HepG2 (cell line): ENCODE measurements at regions not wholly inside any gene's neighbourhood (a gene's known extent, or its start where the extent isn't known, plus 50 kb on each side); places are given as distances from the start of the nearest gene placed in this dataset.

Experiments used
- ATAC-seq: fragments of 200-7000 bp; cut with Tn5 transposase; 3 replicates; pipeline ENCODE4 v1.9.1; 2020; ENCODE audit warnings: mild to moderate bottlenecking, moderate library complexity
- BruUV-seq: library from RNA; stranded (reverse); fragments of 400-500 nt; replicated peaks from 2 replicates; lab custom pipeline; 2021; lab: Mats Ljungman, UMichigan
- CTCF ChIA-PET: fragments of 300-600 bp; formaldehyde crosslinking; extraction: SDS; loops from one replicate; lab custom pipeline; 2021; ENCODE audit warnings: low total read pairs, inconsistent platforms, low intra/inter-chr PET ratio; lab: Yijun Ruan, JAX
- POLR2A ChIA-PET: fragments of 350-600 bp; sonication (Branson Sonifier 250); formaldehyde crosslinking; loops from one replicate; lab custom pipeline; 2020; ENCODE audit warnings: antibody characterized with exemption, inconsistent platforms; lab: Yijun Ruan, JAX
- DNase-seq: peaks from one replicate; pipeline ENCODE4 v3.0.0-alpha.2; 2015; ENCODE audit warnings: low spot score
- FAIRE-seq: peaks from 3 replicates; lab custom pipeline; 2011; peaks lifted over from hg19 to GRCh38; lab: Jason Lieb, UNC
- H2AFZ ChIP-seq: one replicate; pipeline ENCODE4 v1.6.1; 2011; ENCODE audit warnings: low read length, inconsistent platforms
- H3K27ac ChIP-seq: fragments of 300-600 bp; 3 replicates; pipeline ENCODE4 v1.8.0; 2011; ENCODE audit warnings: mixed run types, mild to moderate bottlenecking, mixed read lengths, low read length, inconsistent platforms; ENCODE audit not compliant: insufficient read depth; ENCODE audit errors: extremely low read length
- H3K27me3 ChIP-seq, 2 experiments: fragments of 200-600 bp in 1 of 2; 2 replicates in 1 of 2; 3 replicates in 1 of 2; pipeline versions ENCODE4 v1.6.0 to v1.8.0; 2011; ENCODE audit warnings: low read length in 2 of 2, mild to moderate bottlenecking in 2 of 2, moderate library complexity in 2 of 2, inconsistent platforms in 1 of 2; ENCODE audit not compliant: insufficient read depth in 2 of 2, control insufficient read depth in 1 of 2
- H3K36me3 ChIP-seq, 2 experiments: fragments of 200-600 bp in 1 of 2; replicated peaks in 1 of 2; 2 replicates in 1 of 2; 3 replicates in 1 of 2; pipeline versions ENCODE4 v1.5.1 to v1.8.0; 2011; ENCODE audit warnings: low read length in 2 of 2, inconsistent platforms in 1 of 2; ENCODE audit not compliant: insufficient read depth in 2 of 2, control insufficient read depth in 1 of 2
- H3K4me1 ChIP-seq: 2 replicates; pipeline ENCODE4 v1.5.1; 2012; ENCODE audit warnings: low read length, inconsistent platforms; ENCODE audit not compliant: insufficient read depth
- H3K4me2 ChIP-seq: 2 replicates; pipeline ENCODE4 v1.6.0; 2011; ENCODE audit warnings: low read depth, low read length, inconsistent platforms
- H3K4me3 ChIP-seq, 3 experiments: fragments of 200-600 bp in 1 of 3; sonication (generic), shearing (Covaris generic) in 1 of 3; replicated peaks in 1 of 3; 2 replicates each; pipeline ENCODE4 v1.5.1; 2011 to 2016; ENCODE audit warnings: low read length in 3 of 3, inconsistent platforms in 2 of 3, low read depth in 2 of 3, mild to moderate bottlenecking in 2 of 3, control low read depth in 1 of 3, mixed read lengths in 1 of 3; ENCODE audit not compliant: insufficient read depth in 1 of 3
- H3K79me2 ChIP-seq: one replicate; pipeline ENCODE4 v1.6.1; 2011; ENCODE audit warnings: low read length, inconsistent platforms; ENCODE audit not compliant: insufficient read depth
- H3K9ac ChIP-seq: 2 replicates; pipeline ENCODE4 v1.6.0; 2011; ENCODE audit warnings: mild to moderate bottlenecking, low read depth, low read length, inconsistent platforms; ENCODE audit not compliant: insufficient read depth
- H3K9me3 ChIP-seq: 2 replicates; pipeline ENCODE4 v1.5.1; 2012; ENCODE audit warnings: mild to moderate bottlenecking, low read length
- H4K20me1 ChIP-seq: 2 replicates; pipeline ENCODE4 v1.6.0; 2011; ENCODE audit warnings: inconsistent platforms, mild to moderate bottlenecking, low read length, moderate library complexity; ENCODE audit not compliant: insufficient read depth
- ARHGAP35 ChIP-seq: sonication (generic); formaldehyde crosslinking; IDR thresholded peaks from 2 replicates; pipeline ENCODE4 v1.9.0; 2022; ENCODE audit warnings: mild to moderate bottlenecking, inconsistent platforms, moderate library complexity, missing genetic modification reagents, borderline replicate concordance
- ARNTL ChIP-seq: sonication (generic); formaldehyde crosslinking; IDR thresholded peaks from 2 replicates; pipeline ENCODE4 v1.4.0; 2020; ENCODE audit warnings: mild to moderate bottlenecking, missing genetic modification reagents
- EHMT2 ChIP-seq: fragments of 200-600 bp; sonication (generic); IDR thresholded peaks from 2 replicates; pipeline ENCODE4 v1.7.0; 2017; ENCODE audit warnings: antibody characterized with exemption, low read depth, low read length, borderline replicate concordance
- KDM5A ChIP-seq: fragments of 200-600 bp; sonication (generic); IDR thresholded peaks from 2 replicates; pipeline ENCODE4 v1.7.0; 2018; ENCODE audit warnings: antibody characterized with exemption, mild to moderate bottlenecking, low read length, borderline replicate concordance
- MIER2 ChIP-seq: IDR thresholded peaks from 2 replicates; pipeline ENCODE4 v1.6.1; 2016; ENCODE audit warnings: missing biosample characterization, missing genetic modification reagents
- NFE2L2 ChIP-seq: fragments of 150-350 bp; IDR thresholded peaks from 2 replicates; pipeline ENCODE4 v1.6.1; 2014; ENCODE audit warnings: low read length
- RBM22 ChIP-seq: fragments of 200-400 bp; formaldehyde crosslinking; optimal IDR thresholded peaks from 2 replicates; pipeline ENCODE3; 2017; ENCODE audit warnings: mild to moderate bottlenecking, low read length, moderate library complexity
- SYNCRIP ChIP-seq: fragments of 200-400 bp; formaldehyde crosslinking; IDR thresholded peaks from 2 replicates; pipeline ENCODE4 v1.6.1; 2018; ENCODE audit warnings: mild to moderate bottlenecking, low read depth, low read length; ENCODE audit not compliant: insufficient read depth
- TCF7L2 ChIP-seq: IDR thresholded peaks from 2 replicates; pipeline ENCODE4 v1.6.1; 2011; ENCODE audit warnings: mild to moderate bottlenecking, low read depth, low read length, moderate library complexity
- TSC22D2 ChIP-seq: sonication (generic); formaldehyde crosslinking; IDR thresholded peaks from 2 replicates; pipeline ENCODE4 v1.5.1; 2020; ENCODE audit warnings: missing genetic modification reagents, mild to moderate bottlenecking, borderline replicate concordance
- ZNF253 ChIP-seq: sonication (generic); formaldehyde crosslinking; IDR thresholded peaks from 2 replicates; pipeline ENCODE4 v1.8.0; 2022; ENCODE audit warnings: mild to moderate bottlenecking, missing genetic modification reagents, borderline replicate concordance
- ZNF496 ChIP-seq: sonication (generic); formaldehyde crosslinking; IDR thresholded peaks from 2 replicates; pipeline ENCODE4 v1.8.1; 2023; ENCODE audit warnings: mild to moderate bottlenecking, moderate library complexity, missing genetic modification reagents; ENCODE audit not compliant: insufficient replicate concordance
- ZNF672 ChIP-seq: sonication (generic); formaldehyde crosslinking; IDR thresholded peaks from 2 replicates; pipeline ENCODE4 v1.8.1; 2022; ENCODE audit warnings: missing genetic modification reagents
- ZNF713 ChIP-seq: sonication (generic); formaldehyde crosslinking; IDR thresholded peaks from 2 replicates; pipeline ENCODE4 v1.4.0; 2020; ENCODE audit warnings: mild to moderate bottlenecking, missing genetic modification reagents
- ZNF883 ChIP-seq: sonication (generic); formaldehyde crosslinking; IDR thresholded peaks from 2 replicates; pipeline ENCODE4 v1.5.1; 2020; ENCODE audit warnings: mild to moderate bottlenecking, missing genetic modification reagents; ENCODE audit errors: not compliant biosample characterization
- WGBS: methylation state at CpG from one replicate; pipeline ENCODE4 v1.1.6; 2017; ENCODE audit warnings: low lambda C conversion rate; 5-methylcytosine and 5-hydroxymethylcytosine counted together
- in situ Hi-C: cut with HindIII; loops from 2 replicates; pipeline ENCODE4 v1.10.0; 2017; ENCODE audit warnings: low pct_unique_long_range_greater_than_20kb; ENCODE audit not compliant: extremely low pct_ligation_motif_present
- intact Hi-C: fragments of 100-400 bp; cut with micrococcal nuclease; formaldehyde crosslinking; loops from one replicate; pipeline ENCODE4 v1.10.0; 2022; ENCODE audit not compliant: unreplicated experiment
- TF ChIP-seq, protein P1 (sequence below): IDR thresholded peaks from 2 replicates; pipeline ENCODE4 v1.6.1; 2016; ENCODE audit warnings: mild to moderate bottlenecking

- no peak for TF ChIP-seq EHMT2
- TF ChIP-seq ZNF713 = no peak
- no peak for TF ChIP-seq NFE2L2
- no peak for TF ChIP-seq TCF7L2
- no peak for TF ChIP-seq ZNF672 (CRISPR knock-in tag)
These were observed 424.6 kb upstream of the NFE2L3 start (continued) for GRCh38 chr7:25727446-25727845.

- TF ChIP-seq KDM5A (no peak), ARNTL (CRISPR knock-in tag) (no peak), MIER2 (CRISPR knock-in tag) (no peak), RBM22 (no peak), ZNF253 (CRISPR knock-in tag) (no peak), SYNCRIP (no peak), TSC22D2 (CRISPR knock-in tag) (no peak), ZNF496 (CRISPR knock-in tag) (no peak), ZNF883 (no peak), ARHGAP35 (no peak)
- TF ChIP-seq, protein P1, sequence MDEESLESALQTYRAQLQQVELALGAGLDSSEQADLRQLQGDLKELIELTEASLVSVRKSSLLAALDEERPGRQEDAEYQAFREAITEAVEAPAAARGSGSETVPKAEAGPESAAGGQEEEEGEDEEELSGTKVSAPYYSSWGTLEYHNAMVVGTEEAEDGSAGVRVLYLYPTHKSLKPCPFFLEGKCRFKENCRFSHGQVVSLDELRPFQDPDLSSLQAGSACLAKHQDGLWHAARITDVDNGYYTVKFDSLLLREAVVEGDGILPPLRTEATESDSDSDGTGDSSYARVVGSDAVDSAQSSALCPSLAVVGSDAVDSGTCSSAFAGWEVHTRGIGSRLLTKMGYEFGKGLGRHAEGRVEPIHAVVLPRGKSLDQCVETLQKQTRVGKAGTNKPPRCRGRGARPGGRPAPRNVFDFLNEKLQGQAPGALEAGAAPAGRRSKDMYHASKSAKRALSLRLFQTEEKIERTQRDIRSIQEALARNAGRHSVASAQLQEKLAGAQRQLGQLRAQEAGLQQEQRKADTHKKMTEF (CRISPR knock-in tag) = no peak
- TF ChIP-seq, all 625 proteins: peak for 0
- Histone ChIP-seq H3K27me3 (peaks cover 0 to 12% of the 10 kb centered on the region in 2 experiments; a peak in 1 of 5 replicates), H3K4me2 (no peak overlapping the region), H3K4me1 (no peaks in the 10 kb centered on the region), H3K9ac (no peak overlapping the region), H4K20me1 (no peaks in the 10 kb centered on the region), H3K9me3 (no peaks in the 10 kb centered on the region), H3K27ac (no peak overlapping the region), H3K4me3 (no peak overlapping the region), H2AFZ (no peak overlapping the region), H3K79me2 (no peaks in the 10 kb centered on the region), H3K36me3 (no peaks in the 10 kb centered on the region)
- WGBS = 14% methylated on average over 2 of the region's 2 CpGs
- intact Hi-C loops (no loop called here), in situ Hi-C loops (no loop called here)
- CTCF ChIA-PET = no interaction called here
- no TSS peak for BruUV-seq
- FAIRE-seq (no peak), ATAC-seq (no peak), DNase-seq (no peak)
- POLR2A ChIA-PET = no interaction called here
These were observed 424.1 kb upstream of the NFE2L3 start for GRCh38 chr7:25727876-25728275.
